ENCODE measurements at regions not wholly inside any gene's neighbourhood (a gene's known extent, or its start where the extent isn't known, plus 50 kb on each side); places are given as distances from the start of the nearest gene placed in this dataset.

- TF ChIP-seq CTCF (IDR thresholded peaks at IDR 0.05) (no peak), POLR2A (IDR thresholded peaks at IDR 0.05) (no peak)
Measured at GRCh38 chr3:174725303-174725702, 133.8 kb upstream of the NAALADL2 start.

All from gastroesophageal sphincter (tissue), 3 donors.